H9 (cell line): ENCODE measurements at regions not wholly inside any gene's neighbourhood (a gene's known extent, or its start where the extent isn't known, plus 50 kb on each side); places are given as distances from the start of the nearest gene placed in this dataset.

Experiments
- DNase-seq: peaks from one replicate; pipeline ENCODE4 v3.0.0-alpha.2; 2017
- H2AFZ ChIP-seq: one replicate; pipeline ENCODE4 v1.6.1; 2013; ENCODE audit warnings: mild to moderate bottlenecking, low read length, control low read depth, moderate library complexity
- H2AK5ac ChIP-seq: 2 replicates; pipeline ENCODE4 v1.6.1; 2013; ENCODE audit warnings: low read length, control low read depth, mixed read lengths; ENCODE audit not compliant: insufficient read length
- H2BK120ac ChIP-seq: one replicate; pipeline ENCODE4 v1.6.1; 2013; ENCODE audit warnings: low read depth, mild to moderate bottlenecking, low read length, control low read depth, inconsistent platforms; ENCODE audit not compliant: poor library complexity, severe bottlenecking
- H2BK12ac ChIP-seq: 2 replicates; pipeline ENCODE4 v1.6.1; 2013; ENCODE audit warnings: low read length, control low read depth, mixed read lengths, low read depth; ENCODE audit not compliant: insufficient read length
- H2BK15ac ChIP-seq: 2 replicates; pipeline ENCODE4 v1.6.1; 2013; ENCODE audit warnings: low read depth, low read length, control low read depth
- H2BK20ac ChIP-seq: one replicate; pipeline ENCODE4 v1.6.1; 2013; ENCODE audit warnings: low read depth, mild to moderate bottlenecking, low read length, control low read depth, inconsistent platforms; ENCODE audit not compliant: poor library complexity, severe bottlenecking
- H2BK5ac ChIP-seq: 2 replicates; pipeline ENCODE4 v1.6.1; 2013; ENCODE audit warnings: low read length, control low read depth, mixed read lengths; ENCODE audit not compliant: insufficient read length
- H3K14ac ChIP-seq: 2 replicates; pipeline ENCODE4 v1.6.1; 2013; ENCODE audit warnings: low read length, control low read depth; ENCODE audit not compliant: insufficient read depth
- H3K18ac ChIP-seq: 2 replicates; pipeline ENCODE4 v1.6.1; 2013; ENCODE audit warnings: low read depth, mild to moderate bottlenecking, mixed read lengths, low read length, control low read depth; ENCODE audit not compliant: insufficient read length
- H3K23ac ChIP-seq: 2 replicates; pipeline ENCODE4 v1.6.1; 2013; ENCODE audit warnings: low read length, control low read depth, mixed read lengths, low read depth; ENCODE audit not compliant: insufficient read length
- H3K23me2 ChIP-seq: 2 replicates; pipeline ENCODE4 v1.6.1; 2013; ENCODE audit warnings: low read depth, mild to moderate bottlenecking, mixed read lengths, low read length, control low read depth; ENCODE audit not compliant: insufficient read length, poor library complexity, severe bottlenecking
- H3K27ac ChIP-seq: 2 replicates; pipeline ENCODE4 v1.5.1; 2013; ENCODE audit warnings: low read length, control low read depth, mixed read lengths, low read depth; ENCODE audit not compliant: insufficient read length
- H3K27me3 ChIP-seq: 2 replicates; pipeline ENCODE4 v1.6.1; 2013; ENCODE audit warnings: low read length, control low read depth, inconsistent platforms; ENCODE audit not compliant: insufficient read depth
- H3K4ac ChIP-seq: 2 replicates; pipeline ENCODE4 v1.6.1; 2013; ENCODE audit warnings: low read depth, mild to moderate bottlenecking, control low read depth, inconsistent platforms, low read length, moderate library complexity
- H3K4me1 ChIP-seq: 2 replicates; pipeline ENCODE4 v1.6.1; 2013; ENCODE audit warnings: low read length, control low read depth, inconsistent platforms; ENCODE audit not compliant: insufficient read depth
- H3K4me2 ChIP-seq: 2 replicates; pipeline ENCODE4 v1.6.1; 2013; ENCODE audit warnings: low read length, control low read depth, mixed read lengths; ENCODE audit not compliant: insufficient read length, insufficient read depth
- H3K56ac ChIP-seq: 2 replicates; pipeline ENCODE4 v1.6.1; 2013; ENCODE audit warnings: low read depth, mild to moderate bottlenecking, mixed read lengths, low read length, control low read depth; ENCODE audit not compliant: insufficient read length
- H3K79me1 ChIP-seq: 2 replicates; pipeline ENCODE4 v1.6.1; 2013; ENCODE audit warnings: low read depth, mild to moderate bottlenecking, moderate library complexity, low read length, control low read depth, inconsistent platforms; ENCODE audit not compliant: insufficient read depth, poor library complexity, severe bottlenecking
- H3K79me2 ChIP-seq: 2 replicates; pipeline ENCODE4 v1.6.1; 2013; ENCODE audit warnings: low read length, control low read depth, inconsistent platforms; ENCODE audit not compliant: insufficient read depth
- H3K9ac ChIP-seq: 2 replicates; pipeline ENCODE4 v1.6.1; 2013; ENCODE audit warnings: low read length, control low read depth, mixed read lengths; ENCODE audit not compliant: insufficient read length; ENCODE audit errors: extremely low read depth
- H3K9me3 ChIP-seq: one replicate; pipeline ENCODE4 v1.6.1; 2013; ENCODE audit warnings: low read depth, low read length, inconsistent platforms; ENCODE audit not compliant: control insufficient read depth
- H3T11ph ChIP-seq: one replicate; pipeline ENCODE4 v1.6.1; 2013; ENCODE audit warnings: mild to moderate bottlenecking, low read length, control low read depth, inconsistent platforms
- H4K20me1 ChIP-seq: one replicate; pipeline ENCODE4 v1.6.1; 2013; ENCODE audit not compliant: control insufficient read depth, insufficient read length, insufficient read depth
- H4K5ac ChIP-seq: 2 replicates; pipeline ENCODE4 v1.6.1; 2013; ENCODE audit warnings: low read depth, mild to moderate bottlenecking, mixed read lengths, low read length, control low read depth; ENCODE audit not compliant: insufficient read length
- H4K8ac ChIP-seq: replicated peaks from 2 replicates; pipeline ENCODE4 v1.6.1; 2013; ENCODE audit warnings: low read length, control low read depth, mixed read lengths, low read depth; ENCODE audit not compliant: insufficient read length
- H4K91ac ChIP-seq: 2 replicates; pipeline ENCODE4 v1.6.1; 2013; ENCODE audit warnings: low read depth, mild to moderate bottlenecking, moderate library complexity, mixed read lengths, low read length, control low read depth; ENCODE audit not compliant: insufficient read length
- H3K27ac Mint-ChIP-seq, 3 experiments: 2 replicates in 2 of 3; 3 replicates in 1 of 3; pipeline ENCODE4 v1.8.0; 2020 to 2021; ENCODE audit warnings: mixed read lengths in 3 of 3, mild to moderate bottlenecking in 1 of 3, moderate library complexity in 1 of 3
- H3K27me3 Mint-ChIP-seq: 2 replicates; pipeline ENCODE4 v1.8.0; 2021; ENCODE audit warnings: low read depth, mild to moderate bottlenecking, moderate library complexity, mixed read lengths
- H3K36me3 Mint-ChIP-seq, 3 experiments: 2 replicates in 2 of 3; 3 replicates in 1 of 3; pipeline ENCODE4 v1.8.0; 2020 to 2021; ENCODE audit warnings: low read depth in 3 of 3, mixed read lengths in 3 of 3; ENCODE audit not compliant: insufficient read depth in 1 of 3
- H3K4me1 Mint-ChIP-seq, 2 experiments: 2 replicates each; pipeline ENCODE4 v1.8.0; 2020; ENCODE audit warnings: mixed read lengths in 2 of 2
- H3K4me3 Mint-ChIP-seq, 2 experiments: 2 replicates in 1 of 2; 3 replicates in 1 of 2; pipeline ENCODE4 v1.8.0; 2020 to 2021; ENCODE audit warnings: mild to moderate bottlenecking in 2 of 2, mixed read lengths in 2 of 2, moderate library complexity in 1 of 2
- H3K9me3 Mint-ChIP-seq, 2 experiments: 2 replicates in 1 of 2; 3 replicates in 1 of 2; pipeline ENCODE4 v1.8.0; 2020; ENCODE audit warnings: mild to moderate bottlenecking in 2 of 2, mixed read lengths in 2 of 2, moderate library complexity in 1 of 2
- CTCF ChIP-seq: fragments of 200-600 bp; sonication (generic); conservative IDR thresholded peaks from 3 replicates; pipeline ENCODE4 v1.8.0; 2021; ENCODE audit warnings: antibody characterized with exemption, mild to moderate bottlenecking
- WGBS: extraction: QIAGEN DNeasy Blood & Tissue Kit; methylation state at CpG from one replicate; pipeline ENCODE4 v1.1.7; 2013; ENCODE audit warnings: missing lambda C conversion rate, low lambda C conversion rate, mixed read lengths; ENCODE audit not compliant: insufficient read length; ENCODE audit errors: extremely low coverage; 5-methylcytosine and 5-hydroxymethylcytosine counted together

DNA sequence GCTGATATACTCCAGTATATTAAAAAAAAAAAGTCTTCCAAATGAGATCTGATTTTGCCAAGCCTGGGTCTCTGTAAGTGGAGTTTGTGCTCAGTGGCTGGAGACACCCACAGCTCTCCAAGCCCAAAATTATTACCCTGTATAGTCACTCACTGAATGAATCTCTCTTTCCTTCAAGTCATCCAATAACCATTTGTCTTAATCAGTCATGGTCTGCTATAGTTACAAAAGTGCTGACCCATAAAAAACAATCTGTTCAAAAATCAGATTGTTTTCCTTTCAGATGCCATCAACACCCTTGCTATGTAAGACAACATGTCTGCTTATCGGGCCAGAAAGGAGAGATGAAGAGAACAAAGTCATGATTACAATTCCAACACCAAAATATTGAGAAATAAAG is 159.4 kb upstream of the FST start:
- Mint-ChIP-seq H3K9me3 (peaks cover 2 to 5% of the 10 kb centered on the region in 2 experiments; a peak in 2 of 5 replicates), H3K4me3 (no peak overlapping the region), H3K27me3 (no peaks in the 10 kb centered on the region), H3K4me1 (peaks cover 2 to 3% of the 10 kb centered on the region in 2 experiments), H3K27ac (no peak overlapping the region), H3K36me3 (0 out of 7 replicates have a peak, but pooled peaks cover 0 to 2% (median 0%) of the 10 kb centered on the region in 3 experiments)
- TF ChIP-seq CTCF, result no peak
- Histone ChIP-seq H2BK20ac (no peak overlapping the region), H3K79me2 (no peaks in the 10 kb centered on the region), H4K91ac (no peak overlapping the region), H2BK120ac (no peak overlapping the region), H3K4me1 (no peaks in the 10 kb centered on the region), H3K27ac (no peak overlapping the region), H2BK15ac (no peak overlapping the region), H3K27me3 (no peaks in the 10 kb centered on the region), H3K18ac (no peak overlapping the region), H3K23me2 (no peaks in the 10 kb centered on the region), H3K79me1 (no peaks in the 10 kb centered on the region), H3K9ac (no peak overlapping the region), H3T11ph (no peak overlapping the region), H3K4ac (no peak overlapping the region), H2BK12ac (no peak overlapping the region), H2AFZ (no peak overlapping the region), H3K4me2 (no peak overlapping the region), H3K56ac (no peak overlapping the region), H4K5ac (no peak overlapping the region), H4K20me1 (no peaks in the 10 kb centered on the region), H2AK5ac (no peak overlapping the region), H3K23ac (no peak overlapping the region), H2BK5ac (no peak overlapping the region), H3K14ac (no peak overlapping the region), H4K8ac (no peak overlapping the region), H3K9me3 (no peaks in the 10 kb centered on the region)
- DNase-seq, result no peak
- WGBS, result no CpG with 5 or more reads among the region's 1 CpG
